Neural cell (in vitro differentiated cells): ENCODE measurements at regions not wholly inside any gene's neighbourhood (a gene's known extent, or its start where the extent isn't known, plus 50 kb on each side); places are given as distances from the start of the nearest gene placed in this dataset.

Source experiments
- EP300 ChIP-seq: fragments of 450-650 bp; conservative IDR thresholded peaks from 2 replicates; pipeline ENCODE4 v1.6.1; 2014; ENCODE audit warnings: antibody characterized with exemption, mild to moderate bottlenecking, moderate library complexity; ENCODE audit not compliant: poor library complexity, severe bottlenecking
- POLR2AphosphoS5 ChIP-seq: IDR thresholded peaks from 2 replicates; pipeline ENCODE4 v1.6.1; 2012
- TF ChIP-seq, protein P1 (sequence below): fragments of 450-650 bp; IDR thresholded peaks from 2 replicates; pipeline ENCODE4 v1.5.1; 2014; ENCODE audit warnings: antibody characterized with exemption, mild to moderate bottlenecking, moderate library complexity; ENCODE audit not compliant: poor library complexity, severe bottlenecking

DNA sequence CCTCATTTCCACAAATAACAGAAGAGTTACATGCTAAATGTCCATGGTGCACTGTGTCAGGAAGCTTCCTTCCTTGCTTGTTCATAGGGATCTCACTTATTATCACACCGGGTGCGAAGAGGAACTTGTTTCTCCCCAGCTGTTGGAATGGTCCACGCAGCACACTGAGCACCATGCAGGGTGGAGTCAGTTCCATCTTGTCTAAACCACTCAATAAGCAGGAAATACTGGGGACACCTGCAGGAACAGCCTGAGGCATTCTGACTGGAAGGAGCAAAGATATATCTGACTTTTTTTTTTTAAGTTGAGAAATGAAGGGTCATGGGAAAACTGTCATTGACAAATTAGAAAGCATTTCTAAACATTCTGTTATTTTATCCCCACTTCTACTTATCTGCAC, 70.0 kb upstream of the WDR72 start:
- TF ChIP-seq EP300 (no peak), POLR2AphosphoS5 (no peak)
- TF ChIP-seq, protein P1, sequence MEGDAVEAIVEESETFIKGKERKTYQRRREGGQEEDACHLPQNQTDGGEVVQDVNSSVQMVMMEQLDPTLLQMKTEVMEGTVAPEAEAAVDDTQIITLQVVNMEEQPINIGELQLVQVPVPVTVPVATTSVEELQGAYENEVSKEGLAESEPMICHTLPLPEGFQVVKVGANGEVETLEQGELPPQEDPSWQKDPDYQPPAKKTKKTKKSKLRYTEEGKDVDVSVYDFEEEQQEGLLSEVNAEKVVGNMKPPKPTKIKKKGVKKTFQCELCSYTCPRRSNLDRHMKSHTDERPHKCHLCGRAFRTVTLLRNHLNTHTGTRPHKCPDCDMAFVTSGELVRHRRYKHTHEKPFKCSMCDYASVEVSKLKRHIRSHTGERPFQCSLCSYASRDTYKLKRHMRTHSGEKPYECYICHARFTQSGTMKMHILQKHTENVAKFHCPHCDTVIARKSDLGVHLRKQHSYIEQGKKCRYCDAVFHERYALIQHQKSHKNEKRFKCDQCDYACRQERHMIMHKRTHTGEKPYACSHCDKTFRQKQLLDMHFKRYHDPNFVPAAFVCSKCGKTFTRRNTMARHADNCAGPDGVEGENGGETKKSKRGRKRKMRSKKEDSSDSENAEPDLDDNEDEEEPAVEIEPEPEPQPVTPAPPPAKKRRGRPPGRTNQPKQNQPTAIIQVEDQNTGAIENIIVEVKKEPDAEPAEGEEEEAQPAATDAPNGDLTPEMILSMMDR, result no peak
